HG03469 (cell line): ENCODE measurements at regions not wholly inside any gene's neighbourhood (a gene's known extent, or its start where the extent isn't known, plus 50 kb on each side); places are given as distances from the start of the nearest gene placed in this dataset.
"Not testable (repeated sequence)": the region's sequence is repeated elsewhere in the genome, so short reads cannot be mapped to it uniquely, and the experiment has no call there.

Experiments
- ATAC-seq: cut with Tn5 transposase; IDR thresholded peaks from one replicate; pipeline ENCODE4 v1.9.1; 2021; ENCODE audit warnings: mild to moderate bottlenecking, moderate library complexity, moderate number of reproducible peaks; ENCODE audit not compliant: unreplicated experiment

- ATAC-seq = not testable (repeated sequence)
Observed at GRCh38 chr11:96882622-96883021, 492.8 kb downstream of the JRKL start.

- no peak for ATAC-seq
Observed at GRCh38 chr11:96885405-96885804, 495.6 kb downstream of the JRKL start.

GRCh38 chr11:96885912-96886311 is 496.1 kb downstream of the JRKL start:
- no peak for ATAC-seq

- ATAC-seq = no peak
Observed at GRCh38 chr11:96893988-96894387, 504.2 kb downstream of the JRKL start.

GRCh38 chr11:96894587-96894986 is 504.8 kb downstream of the JRKL start:
- ATAC-seq = no peak

GRCh38 chr11:96899971-96900370 is 510.2 kb downstream of the JRKL start:
- no peak for ATAC-seq

GRCh38 chr11:96905143-96905542 is 515.3 kb downstream of the JRKL start:
- ATAC-seq = no peak

- no peak for ATAC-seq
Observed at GRCh38 chr11:96905663-96906062, 515.9 kb downstream of the JRKL start.

GRCh38 chr11:96906476-96906875 is 516.7 kb downstream of the JRKL start:
- ATAC-seq = no peak

GRCh38 chr11:96925862-96926261 is 536.0 kb downstream of the JRKL start:
- no peak for ATAC-seq

GRCh38 chr11:96940227-96940626 is 550.4 kb downstream of the JRKL start:
- no peak for ATAC-seq

- no peak for ATAC-seq
Observed at GRCh38 chr11:96942855-96943254, 553.0 kb downstream of the JRKL start.

- no peak for ATAC-seq
Observed at GRCh38 chr11:96943970-96944369, 554.2 kb downstream of the JRKL start.

- ATAC-seq = no peak
Observed at GRCh38 chr11:96948066-96948465, 558.3 kb downstream of the JRKL start.

GRCh38 chr11:96949464-96949863 is 559.7 kb downstream of the JRKL start:
- no peak for ATAC-seq

- ATAC-seq = no peak
Observed at GRCh38 chr11:96954587-96955242, 564.9 kb downstream of the JRKL start.

- no peak for ATAC-seq
Observed at GRCh38 chr11:96960476-96960875, 570.7 kb downstream of the JRKL start.

- no peak for ATAC-seq
Observed at GRCh38 chr11:96960926-96961325, 571.1 kb downstream of the JRKL start.

GRCh38 chr11:96961931-96962330 is 572.1 kb downstream of the JRKL start:
- no peak for ATAC-seq

GRCh38 chr11:96963375-96963774 is 573.6 kb downstream of the JRKL start:
- ATAC-seq = no peak

- no peak for ATAC-seq
Observed at GRCh38 chr11:96964661-96965060, 574.8 kb downstream of the JRKL start.

- ATAC-seq = no peak
Observed at GRCh38 chr11:96967616-96968015, 577.8 kb downstream of the JRKL start.

- no peak for ATAC-seq
Observed at GRCh38 chr11:96969251-96969650, 579.4 kb downstream of the JRKL start.
